ENCODE measurements at regions not wholly inside any gene's neighbourhood (a gene's known extent, or its start where the extent isn't known, plus 50 kb on each side); places are given as distances from the start of the nearest gene placed in this dataset.
A peak's percentile ranks its signal among the peaks of the same experiment; 100 is the strongest.

DNA sequence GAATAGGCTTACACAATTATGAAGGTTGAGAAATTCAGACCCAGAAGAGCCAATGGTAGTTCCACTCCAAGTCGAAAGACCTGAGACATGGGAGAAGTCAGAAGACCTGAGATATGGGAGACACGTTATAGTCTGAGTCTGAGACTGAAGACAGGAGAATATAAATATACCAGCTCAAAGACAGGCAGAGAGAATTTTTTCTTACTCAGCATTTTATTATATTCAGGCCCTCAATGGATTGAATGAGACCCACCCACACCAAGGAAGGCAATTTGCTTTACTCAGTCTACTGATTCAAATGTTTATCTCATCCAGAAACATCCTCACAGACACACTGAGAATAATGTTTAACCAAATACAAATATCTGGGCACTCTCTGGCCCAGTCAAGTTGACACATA, 693.5 kb downstream of the HDGFL1 start:
- no peak overlapping the region for H3K4me3 ChIP-seq (ENCODE audit: low read depth, low read length)
- TF ChIP-seq, protein P1, sequence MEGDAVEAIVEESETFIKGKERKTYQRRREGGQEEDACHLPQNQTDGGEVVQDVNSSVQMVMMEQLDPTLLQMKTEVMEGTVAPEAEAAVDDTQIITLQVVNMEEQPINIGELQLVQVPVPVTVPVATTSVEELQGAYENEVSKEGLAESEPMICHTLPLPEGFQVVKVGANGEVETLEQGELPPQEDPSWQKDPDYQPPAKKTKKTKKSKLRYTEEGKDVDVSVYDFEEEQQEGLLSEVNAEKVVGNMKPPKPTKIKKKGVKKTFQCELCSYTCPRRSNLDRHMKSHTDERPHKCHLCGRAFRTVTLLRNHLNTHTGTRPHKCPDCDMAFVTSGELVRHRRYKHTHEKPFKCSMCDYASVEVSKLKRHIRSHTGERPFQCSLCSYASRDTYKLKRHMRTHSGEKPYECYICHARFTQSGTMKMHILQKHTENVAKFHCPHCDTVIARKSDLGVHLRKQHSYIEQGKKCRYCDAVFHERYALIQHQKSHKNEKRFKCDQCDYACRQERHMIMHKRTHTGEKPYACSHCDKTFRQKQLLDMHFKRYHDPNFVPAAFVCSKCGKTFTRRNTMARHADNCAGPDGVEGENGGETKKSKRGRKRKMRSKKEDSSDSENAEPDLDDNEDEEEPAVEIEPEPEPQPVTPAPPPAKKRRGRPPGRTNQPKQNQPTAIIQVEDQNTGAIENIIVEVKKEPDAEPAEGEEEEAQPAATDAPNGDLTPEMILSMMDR (IDR thresholded peaks at IDR 0.05; ENCODE audit: insufficient read depth, low read depth, low read length) = no peak
- no peak for DNase-seq (ENCODE audit: low read depth)

DNA sequence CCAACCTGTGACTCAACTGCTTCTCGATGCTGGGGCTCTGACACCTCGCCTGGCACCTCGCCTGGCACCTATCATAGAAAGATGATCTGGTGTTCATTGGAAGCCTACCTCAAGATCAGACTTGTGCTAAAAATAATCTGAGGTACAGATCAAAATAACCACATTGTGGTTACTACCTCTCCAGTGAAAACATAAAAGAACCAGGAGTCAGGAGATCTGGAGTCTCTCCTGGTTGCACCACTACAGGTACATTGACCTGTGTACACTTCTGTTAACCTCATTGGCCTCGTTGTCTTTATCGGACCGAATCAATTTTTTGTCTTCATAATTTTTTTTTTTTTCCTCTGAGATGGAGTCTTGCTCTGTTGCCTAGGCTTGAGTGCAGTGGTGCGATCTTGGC, 695.9 kb downstream of the HDGFL1 start:
- TF ChIP-seq, protein P1 (IDR thresholded peaks at IDR 0.05; ENCODE audit: insufficient read depth, low read depth, low read length) = no peak
- no peak for DNase-seq (ENCODE audit: low read depth)
- H3K4me3 ChIP-seq (ENCODE audit: low read depth, low read length) = no peak overlapping the region

DNA sequence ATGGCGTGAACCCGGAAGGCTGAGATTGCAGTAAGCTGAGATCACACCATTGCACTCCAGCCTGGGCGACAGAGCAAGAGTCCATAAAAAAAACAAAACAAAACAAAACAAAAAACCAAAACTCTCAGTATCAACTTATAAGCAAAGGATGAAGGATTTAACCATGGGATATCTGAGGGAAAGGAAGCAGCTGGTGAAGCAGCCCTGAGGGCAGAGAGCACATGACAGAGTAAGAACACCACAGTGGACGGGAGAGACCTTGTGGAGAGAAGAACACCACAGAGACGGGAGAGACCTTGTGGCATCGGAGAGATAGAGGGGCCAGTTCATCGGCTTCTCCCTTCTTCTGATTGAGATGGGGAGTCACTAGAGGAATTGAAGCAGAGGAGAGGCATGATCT, 697.2 kb downstream of the HDGFL1 start:
- TF ChIP-seq, protein P1 (IDR thresholded peaks at IDR 0.05; ENCODE audit: insufficient read depth, low read depth, low read length) = no peak
- H3K4me3 ChIP-seq (ENCODE audit: low read depth, low read length) = no peak overlapping the region
- no peak for DNase-seq (ENCODE audit: low read depth)

DNA sequence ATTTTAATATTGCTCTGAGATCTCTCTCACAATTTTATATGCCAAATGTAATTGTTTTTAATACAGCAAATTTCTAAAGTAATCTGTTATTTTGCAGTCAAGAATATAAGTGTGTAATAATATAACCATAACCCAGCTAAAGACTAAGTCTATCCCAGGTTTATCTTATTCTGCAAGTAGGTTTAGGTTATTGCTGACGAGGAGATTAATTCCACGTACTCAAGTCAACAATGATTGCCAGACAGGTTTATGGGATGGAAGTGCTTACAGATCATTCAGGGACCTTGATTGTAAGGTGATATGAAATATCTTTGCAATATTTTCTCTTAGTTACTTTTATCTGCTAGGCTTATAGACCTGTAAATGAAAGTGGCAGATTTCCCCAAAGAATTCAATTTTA, 698.3 kb downstream of the HDGFL1 start:
- no peak overlapping the region for H3K4me3 ChIP-seq (ENCODE audit: low read depth, low read length)
- TF ChIP-seq, protein P1 (IDR thresholded peaks at IDR 0.05; ENCODE audit: insufficient read depth, low read depth, low read length) = no peak
- no peak for DNase-seq (ENCODE audit: low read depth)

DNA sequence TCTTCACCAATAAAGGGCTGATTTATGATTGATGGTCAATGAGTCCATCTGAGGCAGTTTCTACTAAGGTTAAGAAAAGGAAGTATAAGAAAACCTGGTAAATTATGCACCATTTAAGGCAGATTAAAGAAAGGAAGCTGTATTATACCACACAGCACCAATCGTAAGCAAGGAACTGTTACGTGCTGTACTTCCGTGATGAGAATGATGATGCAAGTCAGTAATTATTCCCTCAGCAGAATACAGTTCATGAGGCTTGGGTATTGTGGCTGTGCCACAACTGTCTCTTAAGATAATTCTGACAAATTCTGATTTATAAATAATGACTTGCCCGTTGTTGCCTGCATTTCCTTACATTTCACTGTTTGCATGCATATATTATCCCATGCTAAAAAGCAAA, 699.0 kb downstream of the HDGFL1 start:
- TF ChIP-seq, protein P1 (IDR thresholded peaks at IDR 0.05; ENCODE audit: insufficient read depth, low read depth, low read length) = no peak
- no peak overlapping the region for H3K4me3 ChIP-seq (ENCODE audit: low read depth, low read length)
- DNase-seq (ENCODE audit: low read depth) = no peak

DNA sequence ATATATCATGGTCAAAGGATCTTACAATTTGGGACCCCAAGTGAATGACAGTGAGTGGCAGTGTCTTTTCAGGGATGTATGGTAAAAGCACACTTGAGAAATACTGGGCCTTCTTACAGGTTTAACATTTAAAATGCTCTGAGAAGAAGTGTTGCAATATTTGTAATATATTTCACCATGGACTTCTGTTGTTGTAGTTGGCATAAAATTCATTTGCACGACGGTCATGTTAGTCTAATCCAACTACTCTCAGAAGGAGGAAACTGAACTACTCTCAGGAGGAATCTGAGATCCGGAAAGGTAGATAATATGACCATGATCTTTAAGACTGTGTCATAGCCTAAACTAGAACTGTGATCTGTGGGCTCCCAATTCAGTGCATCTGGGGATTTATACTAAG, 700.1 kb downstream of the HDGFL1 start:
- H3K4me3 ChIP-seq (ENCODE audit: low read depth, low read length) = no peak overlapping the region
- peak; percentile 10 for DNase-seq (ENCODE audit: low read depth)
- TF ChIP-seq, protein P1 (IDR thresholded peaks at IDR 0.05; ENCODE audit: insufficient read depth, low read depth, low read length) = no peak

DNA sequence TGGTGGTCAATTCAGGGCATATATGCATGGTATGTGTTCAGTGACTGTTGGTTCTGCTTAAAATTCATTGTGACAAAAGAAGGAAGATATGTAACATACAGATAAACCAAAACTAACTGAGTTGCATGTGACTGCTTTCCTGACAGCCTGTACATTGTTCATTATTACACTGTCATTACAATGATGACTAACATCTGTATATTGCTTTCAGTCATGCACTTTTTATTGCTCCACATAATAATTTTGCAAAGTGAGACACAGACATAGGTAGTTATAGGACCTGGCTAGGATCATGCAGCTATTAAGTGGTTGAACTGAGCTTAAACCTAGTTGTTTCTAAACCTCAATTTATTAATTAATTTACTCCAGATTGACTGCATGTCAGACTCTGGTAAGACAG, 703.2 kb downstream of the HDGFL1 start:
- no peak overlapping the region for H3K4me3 ChIP-seq (ENCODE audit: low read depth, low read length)
- DNase-seq (ENCODE audit: low read depth) = no peak
- TF ChIP-seq, protein P1 (IDR thresholded peaks at IDR 0.05; ENCODE audit: insufficient read depth, low read depth, low read length) = no peak

Measured in fibroblast of villous mesenchyme (primary cell).